Choroid plexus epithelial cell (primary cell): ENCODE measurements at regions not wholly inside any gene's neighbourhood (a gene's known extent, or its start where the extent isn't known, plus 50 kb on each side); places are given as distances from the start of the nearest gene placed in this dataset.
"Not testable (repeated sequence)": the region's sequence is repeated elsewhere in the genome, so short reads cannot be mapped to it uniquely, and the experiment has no call there.

Experiments used
- DNase-seq: peaks from one replicate; pipeline ENCODE4 v3.0.0-alpha.2; 2010; ENCODE audit warnings: low read depth
- H3K4me3 ChIP-seq: 2 replicates; pipeline ENCODE4 v1.5.1; 2011; ENCODE audit warnings: low read depth, mild to moderate bottlenecking, control low read depth, low read length, moderate library complexity
- TF ChIP-seq, protein P1 (sequence below): conservative IDR thresholded peaks from 2 replicates; pipeline ENCODE4 v1.5.1; 2011; ENCODE audit warnings: low read depth, mild to moderate bottlenecking, control low read depth, inconsistent platforms, low read length, moderate library complexity

DNA sequence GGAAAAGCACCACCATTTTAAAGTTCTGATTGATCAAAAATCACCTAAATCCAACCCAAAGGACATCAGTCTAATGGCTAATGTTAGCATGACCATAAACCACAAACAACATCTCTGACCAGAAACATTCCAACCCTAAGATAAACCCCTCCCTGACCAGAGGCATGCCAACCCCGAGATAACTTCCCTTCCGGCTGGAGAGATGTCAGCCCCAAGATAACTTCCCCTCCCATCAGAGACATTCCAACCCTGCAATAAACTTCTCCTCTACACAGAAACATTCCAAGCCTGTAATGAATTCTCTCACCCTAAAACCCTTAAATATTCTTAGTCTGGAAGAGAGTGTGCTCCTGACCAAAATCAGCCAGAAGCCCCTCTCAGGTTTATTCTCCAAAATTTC is 364.3 kb downstream of the KCNN2 start:
- no peak for DNase-seq
- H3K4me3 ChIP-seq, result no peak overlapping the region
- TF ChIP-seq, protein P1, sequence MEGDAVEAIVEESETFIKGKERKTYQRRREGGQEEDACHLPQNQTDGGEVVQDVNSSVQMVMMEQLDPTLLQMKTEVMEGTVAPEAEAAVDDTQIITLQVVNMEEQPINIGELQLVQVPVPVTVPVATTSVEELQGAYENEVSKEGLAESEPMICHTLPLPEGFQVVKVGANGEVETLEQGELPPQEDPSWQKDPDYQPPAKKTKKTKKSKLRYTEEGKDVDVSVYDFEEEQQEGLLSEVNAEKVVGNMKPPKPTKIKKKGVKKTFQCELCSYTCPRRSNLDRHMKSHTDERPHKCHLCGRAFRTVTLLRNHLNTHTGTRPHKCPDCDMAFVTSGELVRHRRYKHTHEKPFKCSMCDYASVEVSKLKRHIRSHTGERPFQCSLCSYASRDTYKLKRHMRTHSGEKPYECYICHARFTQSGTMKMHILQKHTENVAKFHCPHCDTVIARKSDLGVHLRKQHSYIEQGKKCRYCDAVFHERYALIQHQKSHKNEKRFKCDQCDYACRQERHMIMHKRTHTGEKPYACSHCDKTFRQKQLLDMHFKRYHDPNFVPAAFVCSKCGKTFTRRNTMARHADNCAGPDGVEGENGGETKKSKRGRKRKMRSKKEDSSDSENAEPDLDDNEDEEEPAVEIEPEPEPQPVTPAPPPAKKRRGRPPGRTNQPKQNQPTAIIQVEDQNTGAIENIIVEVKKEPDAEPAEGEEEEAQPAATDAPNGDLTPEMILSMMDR, result no peak

DNA sequence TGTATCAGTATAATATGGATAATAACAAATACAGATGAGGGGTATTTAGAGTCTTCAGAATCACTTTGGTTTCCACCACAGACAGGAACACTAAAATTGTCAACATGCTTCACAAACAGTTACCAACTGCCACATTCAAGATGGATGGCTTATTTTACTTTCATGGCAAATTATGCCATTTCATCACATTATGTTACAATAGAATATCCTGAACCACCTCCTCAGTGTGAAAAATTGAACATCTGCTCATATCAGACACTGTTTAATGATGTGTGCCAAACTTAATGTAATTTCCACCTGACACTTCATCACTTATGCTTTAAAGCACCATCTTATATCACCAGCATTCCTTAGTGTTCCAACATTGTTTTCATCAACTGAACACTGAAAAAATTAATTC is 357.4 kb downstream of the KCNN2 start:
- H3K4me3 ChIP-seq, result no peak overlapping the region
- TF ChIP-seq, protein P1, result no peak
- DNase-seq, result no peak

DNA sequence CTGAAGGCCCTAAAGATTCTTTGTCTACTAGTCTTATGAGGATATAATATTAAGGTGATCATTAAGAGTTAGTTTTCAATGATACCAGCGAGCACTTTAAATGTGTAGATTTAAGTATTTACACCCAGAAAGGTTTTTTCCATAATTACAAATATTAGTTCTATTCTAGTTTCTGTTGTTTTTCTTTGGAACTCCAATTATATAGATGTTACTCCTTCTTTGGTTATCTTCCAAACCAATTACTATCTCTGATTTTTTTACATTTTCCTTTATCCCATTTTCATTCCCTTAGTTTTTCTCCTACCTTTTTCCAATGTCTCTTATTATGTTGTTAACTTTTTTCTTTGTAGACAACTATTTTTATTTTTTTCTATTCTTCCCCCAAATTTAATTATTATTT is 355.1 kb downstream of the KCNN2 start:
- no peak overlapping the region for H3K4me3 ChIP-seq
- TF ChIP-seq, protein P1, result no peak
- DNase-seq, result no peak

DNA sequence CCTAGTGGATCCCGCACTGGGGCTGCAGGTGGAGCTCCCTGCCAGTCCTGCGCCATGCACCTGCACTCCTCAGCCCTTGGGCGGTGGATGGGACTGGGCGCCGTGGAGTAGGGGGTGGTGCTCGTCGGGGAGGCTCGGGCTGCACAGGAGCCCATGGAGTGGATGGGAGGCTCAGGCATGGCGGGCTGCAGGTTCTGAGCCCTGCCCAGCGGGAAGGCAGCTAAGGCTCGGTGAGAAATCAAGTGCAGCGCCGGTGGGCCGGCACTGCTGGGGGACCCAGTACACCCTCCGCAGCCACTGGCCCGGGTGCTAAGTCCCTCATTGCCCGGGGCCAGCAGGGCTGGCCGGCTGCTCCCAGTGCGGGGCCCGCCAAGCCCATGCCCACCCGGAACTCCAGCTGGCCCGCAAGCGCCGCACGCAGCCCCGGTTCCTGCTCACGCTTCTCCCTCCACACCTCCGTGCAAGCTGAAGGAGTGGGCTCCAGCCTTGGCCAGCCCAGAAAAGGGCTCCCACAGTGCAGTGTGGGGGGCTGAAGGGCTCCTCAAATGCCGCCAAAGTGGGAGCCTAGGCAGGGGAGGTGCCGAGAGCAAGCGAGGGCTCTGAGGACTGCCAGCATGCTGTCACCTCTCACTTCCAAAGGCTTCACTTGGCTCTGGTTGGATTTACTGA is 342.5 kb downstream of the KCNN2 start:
- DNase-seq, H3K4me3 ChIP-seq: not testable (repeated sequence)

DNA sequence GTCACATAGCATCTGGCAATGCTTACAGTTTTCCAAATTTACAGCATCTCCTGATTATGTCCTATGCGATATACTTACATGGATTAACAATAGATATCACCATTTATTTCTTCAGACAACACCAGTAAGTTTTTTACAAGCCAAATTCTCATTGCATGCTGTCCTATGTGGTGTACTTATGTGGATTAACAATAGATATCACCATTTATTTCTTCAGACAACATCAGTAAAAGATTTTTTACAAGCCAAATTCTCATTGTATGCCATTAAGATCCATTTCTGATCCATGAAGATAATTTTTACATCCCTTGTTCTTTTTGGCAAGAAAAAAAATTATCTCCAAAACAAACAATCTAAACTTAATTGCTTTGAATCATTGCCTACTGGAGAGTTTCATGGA is 340.9 kb downstream of the KCNN2 start:
- no peak overlapping the region for H3K4me3 ChIP-seq
- DNase-seq, result no peak
- TF ChIP-seq, protein P1, result no peak

DNA sequence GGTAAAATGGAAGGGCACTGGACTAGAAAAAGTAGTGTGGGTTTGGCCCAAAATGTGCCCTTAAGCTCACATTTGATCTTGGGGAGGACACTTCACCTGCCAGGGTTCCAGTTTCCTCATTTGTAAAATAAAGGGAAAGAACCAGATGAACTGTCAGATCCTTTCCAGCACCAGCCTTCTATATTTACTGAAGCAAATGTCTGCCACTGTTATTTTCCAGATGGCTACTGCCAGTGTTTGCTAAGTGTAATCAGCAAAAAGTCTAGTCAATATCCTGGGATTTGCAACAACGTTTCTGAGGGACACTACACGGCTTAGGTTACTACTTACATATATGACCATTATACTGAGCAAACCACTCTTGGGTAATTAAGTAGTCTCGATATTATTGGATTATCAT is 340.3 kb downstream of the KCNN2 start:
- no peak overlapping the region for H3K4me3 ChIP-seq
- TF ChIP-seq, protein P1, result no peak
- no peak for DNase-seq

DNA sequence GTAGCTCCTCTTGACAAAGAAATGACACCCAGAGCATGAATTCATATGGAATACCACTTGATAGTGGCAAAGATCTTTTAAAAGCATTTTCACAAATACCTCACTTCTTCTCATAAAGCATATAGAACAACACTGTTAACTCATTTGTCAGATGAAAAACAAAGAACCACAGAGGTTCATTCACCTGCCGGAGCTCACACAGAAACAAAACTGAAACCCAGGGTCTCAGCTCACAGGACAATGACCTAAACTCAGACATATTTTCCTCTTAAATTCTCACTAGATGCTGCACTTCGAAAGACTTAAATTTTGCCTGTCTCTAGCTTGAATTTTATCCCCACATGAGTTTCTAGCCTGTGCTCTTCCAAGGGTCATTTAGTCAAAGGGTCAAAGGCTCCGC is 339.0 kb downstream of the KCNN2 start:
- no peak overlapping the region for H3K4me3 ChIP-seq
- TF ChIP-seq, protein P1, result no peak
- DNase-seq, result no peak
